Peyer's patch (tissue), 4 donors: ENCODE measurements at regions not wholly inside any gene's neighbourhood (a gene's known extent, or its start where the extent isn't known, plus 50 kb on each side); places are given as distances from the start of the nearest gene placed in this dataset.

Source experiments
- CTCF ChIP-seq, 6 experiments: fragments of 450-650 bp in 4 of 6; fragments of 200-600 bp in 2 of 6; sonication (generic) in 1 of 6; IDR thresholded peaks; one replicate each; pipeline ENCODE4 v1.5.1; 2017 to 2019; ENCODE audit warnings: antibody characterized with exemption in 6 of 6, mild to moderate bottlenecking in 3 of 6, moderate library complexity in 1 of 6
- POLR2A ChIP-seq, 2 donors: fragments of 450-650 bp; IDR thresholded peaks; one replicate each; pipeline ENCODE4 v1.5.1; 2017; ENCODE audit warnings: antibody characterized with exemption in 2 of 2, mild to moderate bottlenecking in 2 of 2, moderate library complexity in 2 of 2

- TF ChIP-seq POLR2A (IDR thresholded peaks at IDR 0.05) (no peak), CTCF (IDR thresholded peaks at IDR 0.05) (no peak)
These were observed 956.6 kb downstream of the SQOR start for GRCh38 chr15:46591462-46591861.
